Esophagus (tissue), 2 donors: ENCODE measurements at regions not wholly inside any gene's neighbourhood (a gene's known extent, or its start where the extent isn't known, plus 50 kb on each side); places are given as distances from the start of the nearest gene placed in this dataset.
A peak's percentile ranks its signal among the peaks of the same experiment; 100 is the strongest.
"Not testable (repeated sequence)": the region's sequence is repeated elsewhere in the genome, so short reads cannot be mapped to it uniquely, and the experiment has no call there.

Source experiments
- H3K27ac ChIP-seq, 2 donors: one replicate each; pipeline ENCODE4 v1.5.1; 2013; ENCODE audit warnings: low read depth in 2 of 2, mild to moderate bottlenecking in 2 of 2, inconsistent platforms in 1 of 2, low read length in 1 of 2, moderate library complexity in 1 of 2
- H3K27me3 ChIP-seq, 2 donors: one replicate each; pipeline ENCODE4 v1.6.1; 2013; ENCODE audit warnings: low read length in 2 of 2, control low read depth in 1 of 2, mild to moderate bottlenecking in 1 of 2; ENCODE audit not compliant: insufficient read depth in 2 of 2, control insufficient read depth in 1 of 2
- H3K36me3 ChIP-seq, 2 donors: one replicate each; pipeline ENCODE4 v1.6.1; 2013; ENCODE audit warnings: low read length in 1 of 2; ENCODE audit not compliant: control insufficient read depth in 2 of 2, insufficient read depth in 2 of 2
- H3K4me1 ChIP-seq, 2 donors: one replicate each; pipeline ENCODE4 v1.6.1; 2013; ENCODE audit warnings: low read length in 1 of 2; ENCODE audit not compliant: control insufficient read depth in 2 of 2, insufficient read depth in 2 of 2
- H3K4me3 ChIP-seq, 2 donors: one replicate each; pipeline ENCODE4 v1.5.1; 2013; ENCODE audit warnings: low read length in 2 of 2, mild to moderate bottlenecking in 2 of 2, low read depth in 1 of 2, moderate library complexity in 1 of 2
- H3K9me3 ChIP-seq, 2 donors: one replicate each; pipeline ENCODE4 v1.6.1; 2013; ENCODE audit warnings: mild to moderate bottlenecking in 2 of 2, low read depth in 1 of 2, low read length in 1 of 2, moderate library complexity in 1 of 2; ENCODE audit not compliant: control insufficient read depth in 2 of 2, insufficient read depth in 1 of 2
- WGBS, 2 donors: extraction: QIAGEN DNeasy Blood & Tissue Kit; methylation state at CpG; one replicate each; pipeline ENCODE4 v1.1.7; 2013; 5-methylcytosine and 5-hydroxymethylcytosine counted together
- donor health status: healthy with polysubstance abuse.
- donor health status: Bipolar disorder and iron deficiency.

DNA sequence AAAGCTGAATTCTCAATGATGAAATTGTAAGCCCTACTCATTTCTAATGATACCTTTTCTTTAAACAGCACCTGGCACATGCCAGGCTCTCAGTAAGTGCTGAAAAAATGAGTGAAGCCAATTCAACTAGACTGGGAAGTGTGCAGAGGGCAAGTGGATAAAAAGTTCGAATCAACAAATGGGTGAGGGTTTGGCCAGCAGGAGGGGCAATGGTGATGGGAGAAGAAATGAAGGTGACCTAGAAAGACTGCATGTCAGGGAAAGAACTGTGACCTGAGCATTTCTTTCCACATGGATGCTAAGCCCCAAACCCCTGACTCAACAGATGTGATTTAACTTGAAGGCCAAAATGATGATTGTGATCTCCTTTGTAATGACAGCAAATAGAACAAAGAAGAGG, 54.6 kb downstream of the DKK1 start:
- H3K4me3 ChIP-seq, result no peak overlapping the region
- H3K9me3 ChIP-seq, result no peaks in the 10 kb centered on the region
- WGBS, 2 donors, result 57 to 69% methylated on average over 1 of the region's 1 CpG

DNA sequence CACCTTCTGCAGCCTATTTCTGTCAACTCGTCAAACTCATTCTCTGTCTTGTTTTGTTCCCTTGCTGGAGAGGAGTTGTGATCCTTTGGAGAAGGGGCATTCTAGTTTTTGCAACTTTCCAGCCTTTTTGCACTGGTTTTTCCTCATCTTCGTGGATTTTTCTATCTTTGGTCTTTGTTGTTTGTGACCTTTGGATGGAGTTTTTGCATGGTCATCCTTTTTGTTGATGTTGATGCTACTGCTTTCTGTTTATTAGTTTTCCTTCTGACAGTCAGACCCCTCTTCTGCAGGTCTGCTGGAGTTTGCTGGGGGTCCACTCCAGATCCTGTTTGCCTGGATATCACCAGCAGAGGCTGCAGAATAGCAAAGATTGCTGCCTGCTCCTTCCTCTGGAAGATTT, 60.1 kb downstream of the DKK1 start:
- not testable (repeated sequence) for H3K9me3 ChIP-seq, H3K4me3 ChIP-seq, H3K27me3 ChIP-seq, H3K36me3 ChIP-seq, H3K4me1 ChIP-seq, H3K27ac ChIP-seq
- WGBS, 2 donors, result 61 to 62% methylated on average over 2 of the region's 2 CpGs

More for the DNA sequence above, 54.6 kb downstream of the DKK1 start:
- Histone ChIP-seq H3K4me1 (no peaks in the 10 kb centered on the region), H3K27me3 (no peaks in the 10 kb centered on the region), H3K27ac (no peak overlapping the region), H3K36me3 (no peaks in the 10 kb centered on the region)

DNA sequence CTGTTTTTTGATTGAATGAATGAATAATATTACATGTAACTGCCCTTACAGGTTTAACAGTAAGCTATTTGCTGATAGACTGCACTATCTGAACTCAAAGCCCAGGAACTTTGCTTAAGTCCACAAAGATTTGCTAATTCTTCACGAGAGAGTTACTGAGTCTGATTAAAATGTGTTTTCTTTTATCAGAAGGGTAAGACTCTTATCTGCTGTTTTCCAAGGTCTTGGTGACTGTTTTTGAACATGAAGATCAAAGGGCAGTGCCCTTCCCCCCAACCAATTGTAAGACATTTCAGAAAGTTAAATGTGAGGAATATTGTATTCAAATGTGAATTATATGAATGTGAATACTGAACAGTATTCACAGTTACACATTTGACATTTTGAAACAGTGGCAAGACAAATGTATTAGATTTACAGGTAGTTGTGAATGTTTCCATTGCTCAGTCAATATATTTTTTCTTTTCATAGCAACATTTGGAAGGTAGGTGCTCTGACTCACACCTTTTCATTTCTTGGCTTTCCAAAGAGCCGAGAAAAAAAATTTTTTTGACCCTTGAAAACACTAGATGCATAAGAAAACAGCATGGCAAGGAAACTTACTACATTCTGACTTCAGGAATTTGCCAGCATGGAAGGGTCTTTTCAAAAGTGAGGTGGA, 62.7 kb downstream of the DKK1 start:
- H3K36me3 ChIP-seq, result no peaks in the 10 kb centered on the region
- no peaks in the 10 kb centered on the region for H3K4me1 ChIP-seq
- no peak overlapping the region for H3K4me3 ChIP-seq
- 19 to 27% methylated on average over 2 of the region's 2 CpGs for WGBS, 2 donors
- H3K9me3 ChIP-seq, result no peaks in the 10 kb centered on the region
- H3K27ac ChIP-seq, result no peak overlapping the region
- no peaks in the 10 kb centered on the region for H3K27me3 ChIP-seq

DNA sequence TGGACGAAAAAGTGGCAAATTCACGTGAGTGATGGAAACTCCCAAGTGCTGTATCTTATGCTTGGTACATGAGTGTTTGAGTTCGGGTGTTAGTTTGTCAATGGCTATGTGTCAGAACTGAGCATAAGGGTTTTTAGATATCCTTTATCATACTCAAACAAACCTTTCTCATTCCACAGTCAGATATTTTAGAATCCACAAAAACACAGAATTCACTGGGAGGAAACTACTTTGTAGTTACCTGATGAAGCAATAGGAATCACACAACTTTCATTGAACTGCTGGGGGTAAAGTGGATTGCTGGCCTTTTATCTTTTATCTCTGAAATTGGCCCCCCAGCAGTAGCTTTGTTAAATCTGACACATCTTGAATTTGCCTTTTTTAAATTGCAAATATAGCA, 64.0 kb downstream of the DKK1 start:
- no peak overlapping the region for H3K4me3 ChIP-seq
- H3K27me3 ChIP-seq, result no peaks in the 10 kb centered on the region
- H3K27ac ChIP-seq, result no peak overlapping the region
- H3K36me3 ChIP-seq, result no peaks in the 10 kb centered on the region
- no peaks in the 10 kb centered on the region for H3K4me1 ChIP-seq
- H3K9me3 ChIP-seq, result no peaks in the 10 kb centered on the region
- 39 to 40% methylated on average over 3 of the region's 3 CpGs for WGBS, 2 donors

DNA sequence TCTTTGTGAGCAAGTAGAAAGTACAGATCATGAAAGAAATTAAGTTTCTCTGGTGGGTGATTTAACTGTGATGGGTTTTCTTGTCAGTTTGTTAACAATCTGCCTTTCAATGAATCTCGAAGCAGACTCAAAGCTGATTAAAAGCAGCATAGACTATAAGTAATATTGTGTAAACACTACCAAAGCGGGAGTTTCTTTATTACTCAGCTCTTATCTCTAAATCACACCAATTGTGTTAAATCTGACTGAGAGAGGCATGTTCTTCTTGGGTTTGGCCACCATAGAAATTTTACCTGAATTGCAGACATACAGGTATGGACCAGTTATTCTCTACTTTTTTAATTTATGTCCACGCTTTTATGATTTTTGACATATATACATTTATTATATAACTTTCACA, 65.2 kb downstream of the DKK1 start:
- WGBS, 2 donors, result 52 to 53% methylated on average over 3 of the region's 3 CpGs

DNA sequence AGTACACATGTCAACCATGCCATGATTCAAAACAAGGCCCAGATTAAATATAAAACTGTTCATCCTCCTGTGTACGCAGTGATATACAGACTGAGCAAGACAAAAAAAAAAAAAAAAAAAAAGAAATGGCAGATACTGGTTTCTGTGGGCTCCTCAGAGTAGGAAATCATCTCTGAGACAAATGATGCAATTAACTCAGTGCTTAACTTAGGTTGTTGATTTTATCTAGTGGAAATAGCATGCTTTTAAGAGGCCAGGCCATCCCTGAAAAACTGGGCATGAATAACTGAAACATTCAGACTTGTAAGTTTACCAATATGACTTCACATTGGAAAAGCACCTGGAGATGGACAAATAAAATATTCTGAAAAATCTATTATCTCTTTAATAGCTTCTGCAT, 69.0 kb downstream of the DKK1 start:
- WGBS, 2 donors, result 79 to 82% methylated on average over 1 of the region's 1 CpG
- H3K36me3 ChIP-seq, result no peaks in the 10 kb centered on the region
- H3K27ac ChIP-seq, result no peak overlapping the region
- H3K9me3 ChIP-seq, result peaks cover 0 to 2% of the 10 kb centered on the region in 2 donors
- H3K4me1 ChIP-seq, result no peaks in the 10 kb centered on the region
- H3K27me3 ChIP-seq, result no peaks in the 10 kb centered on the region
- H3K4me3 ChIP-seq, result no peak overlapping the region

More for the DNA sequence above, 65.2 kb downstream of the DKK1 start:
- no peak overlapping the region for H3K4me3 ChIP-seq
- no peaks in the 10 kb centered on the region for H3K4me1 ChIP-seq
- H3K27me3 ChIP-seq, result no peaks in the 10 kb centered on the region
- H3K9me3 ChIP-seq, result no peaks in the 10 kb centered on the region
- H3K27ac ChIP-seq, result no peak overlapping the region
- H3K36me3 ChIP-seq, result no peaks in the 10 kb centered on the region

DNA sequence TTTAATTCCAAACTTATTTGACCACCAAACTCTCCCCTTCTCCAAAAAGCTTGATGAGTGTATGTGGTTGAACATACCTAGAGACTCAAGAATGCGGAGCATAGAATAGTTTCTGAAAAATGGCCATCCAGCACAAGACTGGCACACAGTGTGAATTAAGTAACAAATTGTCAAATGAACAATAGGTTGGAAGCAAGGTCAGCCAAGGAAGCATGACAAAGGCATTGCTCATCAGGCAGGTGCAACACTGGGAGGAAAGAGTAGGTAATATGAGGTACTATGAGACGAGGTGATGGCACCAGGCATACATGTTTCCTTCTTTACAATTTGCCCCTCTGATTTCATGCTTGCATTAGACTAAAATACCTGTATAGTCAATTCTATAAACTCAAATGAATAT, 73.7 kb downstream of the DKK1 start:
- 42 to 55% methylated on average over 2 of the region's 2 CpGs for WGBS, 2 donors
- H3K4me1 ChIP-seq, result no peaks in the 10 kb centered on the region
- H3K27ac ChIP-seq, result no peak overlapping the region

DNA sequence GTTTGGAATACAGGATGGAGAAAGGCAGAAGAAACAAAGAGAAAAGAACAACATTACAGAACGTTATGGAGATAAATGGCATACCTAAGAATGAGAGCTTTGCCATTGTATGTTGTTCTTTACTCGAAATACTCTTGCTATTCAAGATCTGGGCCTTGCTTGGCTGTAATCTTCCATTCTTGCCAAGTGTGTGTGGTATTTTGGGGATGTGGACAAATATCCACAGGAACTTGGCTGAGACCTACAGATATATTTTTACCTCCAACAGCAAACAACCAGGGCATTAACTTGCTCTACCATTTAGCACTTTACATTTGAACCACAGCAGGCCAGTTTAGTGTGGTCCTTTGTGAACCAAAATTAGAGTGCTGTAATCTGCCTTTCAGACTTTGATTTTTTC, 76.3 kb downstream of the DKK1 start:
- peaks cover 0 to 2% of the 10 kb centered on the region in 2 donors for H3K9me3 ChIP-seq
- no peak overlapping the region for H3K27ac ChIP-seq
- no peaks in the 10 kb centered on the region for H3K27me3 ChIP-seq
- no peaks in the 10 kb centered on the region for H3K36me3 ChIP-seq
- 44 to 54% methylated on average over 2 of the region's 2 CpGs for WGBS, 2 donors
- H3K4me3 ChIP-seq, result no peak overlapping the region
- no peaks in the 10 kb centered on the region for H3K4me1 ChIP-seq

More for the DNA sequence above, 73.7 kb downstream of the DKK1 start:
- Histone ChIP-seq H3K9me3 (peaks cover 0 to 2% of the 10 kb centered on the region in 2 donors), H3K27me3 (no peaks in the 10 kb centered on the region), H3K4me3 (no peak overlapping the region), H3K36me3 (no peaks in the 10 kb centered on the region)

DNA sequence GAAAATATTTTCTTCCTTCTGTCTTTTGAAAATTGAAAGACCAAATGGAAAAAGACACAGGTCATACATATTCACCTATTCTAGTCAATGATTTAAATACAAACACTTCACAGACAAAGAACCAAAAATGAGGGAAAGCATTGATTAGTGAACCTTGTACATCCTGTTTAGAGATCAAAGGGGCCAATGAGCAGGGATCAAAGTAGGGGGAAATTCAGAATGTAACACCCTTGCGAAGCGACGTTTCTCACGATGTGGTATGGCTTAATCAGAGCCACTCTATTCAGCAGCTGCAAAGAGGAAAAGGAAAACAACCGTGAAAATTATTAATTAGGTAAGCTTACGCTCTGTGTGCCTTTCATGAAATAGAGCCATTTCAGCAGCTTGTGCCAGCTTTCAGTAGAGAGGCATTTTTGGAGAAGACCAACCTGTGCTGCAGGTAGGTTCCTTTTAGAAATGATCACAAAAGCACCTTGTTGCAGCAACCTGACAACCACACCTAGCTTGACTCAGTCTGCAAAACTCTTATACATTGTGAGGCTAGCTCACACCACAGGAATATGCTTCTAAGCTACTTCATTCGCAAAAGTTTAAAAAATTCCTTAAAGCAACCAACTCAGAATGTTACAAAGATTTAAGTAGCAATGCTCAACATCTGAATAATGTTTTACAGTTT, 78.0 kb downstream of the DKK1 start:
- Histone ChIP-seq H3K27ac (peak overlapping the region in 1 of 2 donors; percentile 47), H3K27me3 (no peaks in the 10 kb centered on the region), H3K4me3 (no peak overlapping the region), H3K9me3 (no peaks in the 10 kb centered on the region), H3K36me3 (no peaks in the 10 kb centered on the region), H3K4me1 (no peaks in the 10 kb centered on the region)
- 46 to 47% methylated on average over 7 of the region's 7 CpGs for WGBS, 2 donors

DNA sequence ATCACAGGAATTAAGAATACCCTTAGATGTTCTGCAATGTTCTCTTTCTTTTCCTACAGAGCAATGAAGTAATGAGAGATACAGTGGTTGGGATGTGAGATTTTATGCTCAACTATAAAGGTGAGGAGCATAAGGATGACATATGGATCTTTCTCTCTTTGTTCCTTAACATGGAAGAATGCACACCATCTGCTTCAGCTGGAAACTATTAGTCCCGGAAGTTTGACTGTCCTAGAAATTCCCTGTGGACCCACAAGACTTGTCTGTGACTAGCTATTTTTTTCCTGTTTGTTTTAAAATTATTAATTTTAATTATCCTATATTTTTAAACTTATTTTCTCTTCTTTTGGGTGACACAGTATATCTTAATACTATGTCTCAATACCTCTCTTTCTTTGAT, 80.2 kb downstream of the DKK1 start:
- H3K36me3 ChIP-seq, result no peaks in the 10 kb centered on the region
- no peak overlapping the region for H3K4me3 ChIP-seq
- 77 to 80% methylated on average over 1 of the region's 1 CpG for WGBS, 2 donors
- peaks cover 0 to 5% of the 10 kb centered on the region in 2 donors for H3K9me3 ChIP-seq
- no peaks in the 10 kb centered on the region for H3K27me3 ChIP-seq
- no peaks in the 10 kb centered on the region for H3K4me1 ChIP-seq
- H3K27ac ChIP-seq, result no peak overlapping the region
